Mucosa of rectum (tissue), 2 donors: ENCODE measurements at regions not wholly inside any gene's neighbourhood (a gene's known extent, or its start where the extent isn't known, plus 50 kb on each side); places are given as distances from the start of the nearest gene placed in this dataset.
A peak's percentile ranks its signal among the peaks of the same experiment; 100 is the strongest.

ENCODE experiments used
- H3K27ac ChIP-seq, 2 donors: one replicate each; pipeline ENCODE4 v1.7.0; 2013; ENCODE audit warnings: inconsistent platforms in 2 of 2, low read depth in 2 of 2, low read length in 2 of 2
- H3K27me3 ChIP-seq, 2 donors: one replicate each; pipeline ENCODE4 v1.7.0; 2013; ENCODE audit warnings: low read length in 2 of 2; ENCODE audit not compliant: control insufficient read depth in 2 of 2, insufficient read depth in 2 of 2
- H3K36me3 ChIP-seq, 2 donors: one replicate each; pipeline ENCODE4 v1.7.0; 2013; ENCODE audit warnings: low read length in 2 of 2; ENCODE audit not compliant: control insufficient read depth in 2 of 2, insufficient read depth in 2 of 2
- H3K4me1 ChIP-seq, 2 donors: one replicate each; pipeline ENCODE4 v1.7.0; 2013; ENCODE audit warnings: low read length in 2 of 2, mild to moderate bottlenecking in 1 of 2; ENCODE audit not compliant: control insufficient read depth in 2 of 2, insufficient read depth in 2 of 2
- H3K4me3 ChIP-seq, 2 donors: one replicate each; pipeline ENCODE4 v1.7.0; 2013; ENCODE audit warnings: low read length in 2 of 2
- H3K9ac ChIP-seq, 2 donors: one replicate each; pipeline ENCODE4 v1.7.0; 2013; ENCODE audit warnings: low read length in 2 of 2, low read depth in 1 of 2, mild to moderate bottlenecking in 1 of 2
- H3K9me3 ChIP-seq, 2 donors: one replicate each; pipeline ENCODE4 v1.7.0; 2013; ENCODE audit warnings: low read length in 2 of 2; ENCODE audit not compliant: control insufficient read depth in 2 of 2
- donor health status: healthy.
- donor health status: Normal muscosa, but diverticular disease.

- Histone ChIP-seq H3K9me3 (no peaks in the 10 kb centered on the region), H3K9ac (peak overlapping the region in 1 of 2 donors; percentile 44), H3K4me3 (no peak overlapping the region), H3K27me3 (no peaks in the 10 kb centered on the region), H3K4me1 (peaks cover 36 to 46% of the 10 kb centered on the region in 2 donors), H3K27ac (peak overlapping the region; percentile 25 to 97), H3K36me3 (peaks cover 4 to 6% of the 10 kb centered on the region in 2 donors)
Measured at GRCh38 chr14:73783107-73783727, 68.4 kb upstream of the PTGR2 start.

- Histone ChIP-seq H3K4me1 (peaks cover 32 to 40% of the 10 kb centered on the region in 2 donors), H3K9me3 (no peaks in the 10 kb centered on the region), H3K36me3 (peaks cover 4 to 6% of the 10 kb centered on the region in 2 donors), H3K4me3 (no peak overlapping the region), H3K9ac (no peak overlapping the region), H3K27ac (no peak overlapping the region), H3K27me3 (no peaks in the 10 kb centered on the region)
Measured at GRCh38 chr14:73782623-73783022, 68.4 kb upstream of the PNMA1 start.

GRCh38 chr14:73780896-73781295 lies 66.7 kb upstream of the PNMA1 start:
- Histone ChIP-seq H3K4me1 (peaks cover 33 to 35% of the 10 kb centered on the region in 2 donors), H3K27ac (no peak overlapping the region)

GRCh38 chr14:73780391-73780790 lies 66.2 kb upstream of the PNMA1 start:
- Histone ChIP-seq H3K9ac (no peak overlapping the region), H3K4me1 (peaks cover 32 to 35% of the 10 kb centered on the region in 2 donors), H3K27me3 (no peaks in the 10 kb centered on the region), H3K9me3 (no peaks in the 10 kb centered on the region), H3K4me3 (no peak overlapping the region), H3K36me3 (peaks cover 4 to 6% of the 10 kb centered on the region in 2 donors), H3K27ac (no peak overlapping the region)

More at GRCh38 chr14:73780896-73781295, 66.7 kb upstream of the PNMA1 start:
- H3K9ac ChIP-seq = no peak overlapping the region
- H3K36me3 ChIP-seq = peaks cover 4 to 6% of the 10 kb centered on the region in 2 donors
- H3K9me3 ChIP-seq = no peaks in the 10 kb centered on the region
- no peaks in the 10 kb centered on the region for H3K27me3 ChIP-seq
- H3K4me3 ChIP-seq = no peak overlapping the region

GRCh38 chr14:73778736-73779135 lies 64.6 kb upstream of the PNMA1 start:
- Histone ChIP-seq H3K9ac (no peak overlapping the region), H3K4me3 (no peak overlapping the region), H3K27ac (no peak overlapping the region), H3K36me3 (peaks cover 4 to 6% of the 10 kb centered on the region in 2 donors), H3K9me3 (no peaks in the 10 kb centered on the region), H3K27me3 (no peaks in the 10 kb centered on the region), H3K4me1 (peaks cover 29 to 31% of the 10 kb centered on the region in 2 donors)

GRCh38 chr14:73777420-73777819 lies 63.2 kb upstream of the PNMA1 start:
- Histone ChIP-seq H3K27ac (no peak overlapping the region), H3K9me3 (no peaks in the 10 kb centered on the region), H3K9ac (no peak overlapping the region), H3K4me3 (no peak overlapping the region), H3K4me1 (peaks cover 22 to 28% of the 10 kb centered on the region in 2 donors), H3K27me3 (no peaks in the 10 kb centered on the region), H3K36me3 (peaks cover 0 to 5% of the 10 kb centered on the region in 2 donors)

- no peak overlapping the region for H3K4me3 ChIP-seq
- H3K9me3 ChIP-seq = no peaks in the 10 kb centered on the region
- H3K9ac ChIP-seq = no peak overlapping the region
- H3K27ac ChIP-seq = no peak overlapping the region
- H3K27me3 ChIP-seq = no peaks in the 10 kb centered on the region
- H3K36me3 ChIP-seq = peaks cover 0 to 5% of the 10 kb centered on the region in 2 donors
- H3K4me1 ChIP-seq = peaks cover 34 to 36% of the 10 kb centered on the region in 2 donors
Measured at GRCh38 chr14:73776194-73776537, 62.0 kb upstream of the PNMA1 start.

- H3K36me3 ChIP-seq = peaks cover 0 to 4% of the 10 kb centered on the region in 2 donors
- no peak overlapping the region for H3K27ac ChIP-seq
- no peaks in the 10 kb centered on the region for H3K27me3 ChIP-seq
- H3K4me1 ChIP-seq = peaks cover 40 to 42% of the 10 kb centered on the region in 2 donors
- no peaks in the 10 kb centered on the region for H3K9me3 ChIP-seq
- H3K9ac ChIP-seq = no peak overlapping the region
- no peak overlapping the region for H3K4me3 ChIP-seq
Measured at GRCh38 chr14:73775339-73776193, 61.4 kb upstream of the PNMA1 start.

- no peaks in the 10 kb centered on the region for H3K27me3 ChIP-seq
- no peak overlapping the region for H3K27ac ChIP-seq
- no peaks in the 10 kb centered on the region for H3K36me3 ChIP-seq
- peaks cover 45 to 47% of the 10 kb centered on the region in 2 donors for H3K4me1 ChIP-seq
- no peaks in the 10 kb centered on the region for H3K9me3 ChIP-seq
- H3K9ac ChIP-seq = no peak overlapping the region
- no peak overlapping the region for H3K4me3 ChIP-seq
Measured at GRCh38 chr14:73774671-73775070, 60.5 kb upstream of the PNMA1 start.

- peaks cover 46 to 48% of the 10 kb centered on the region in 2 donors for H3K4me1 ChIP-seq
- no peak overlapping the region for H3K9ac ChIP-seq
- H3K4me3 ChIP-seq = no peak overlapping the region
- no peaks in the 10 kb centered on the region for H3K9me3 ChIP-seq
- no peak overlapping the region for H3K27ac ChIP-seq
- H3K36me3 ChIP-seq = no peaks in the 10 kb centered on the region
- no peaks in the 10 kb centered on the region for H3K27me3 ChIP-seq
Measured at GRCh38 chr14:73774241-73774570, 60.0 kb upstream of the PNMA1 start.
